ENCODE measurements at regions not wholly inside any gene's neighbourhood (a gene's known extent, or its start where the extent isn't known, plus 50 kb on each side); places are given as distances from the start of the nearest gene placed in this dataset.
"Not testable (repeated sequence)": the region's sequence is repeated elsewhere in the genome, so short reads cannot be mapped to it uniquely, and the experiment has no call there.

- not testable (repeated sequence) for TF ChIP-seq CTCF (optimal IDR thresholded peaks at IDR 0.05 in 1 of 3, IDR thresholded peaks at IDR 0.05 in 1 of 3, conservative IDR thresholded peaks at IDR 0.05 in 1 of 3; ENCODE audit: extremely low read depth in 1 of 3, insufficient read depth in 2 of 3, low read length in 3 of 3); EZH2 (IDR thresholded peaks at IDR 0.05; ENCODE audit: low read length)
Measured at GRCh38 chr1:242914729-242915128, 340.4 kb downstream of the CEP170 start.

Measured in keratinocyte (primary cell).